Activated naive CD4-positive, alpha-beta T cell treated with anti-CD3 and anti-CD28 coated beads, Interleukin-2, amount 50 U/mL, for 72 hours (primary cell): ENCODE measurements at regions not wholly inside any gene's neighbourhood (a gene's known extent, or its start where the extent isn't known, plus 50 kb on each side); places are given as distances from the start of the nearest gene placed in this dataset.
A peak's percentile ranks its signal among the peaks of the same experiment; 100 is the strongest.
"Not testable (repeated sequence)": the region's sequence is repeated elsewhere in the genome, so short reads cannot be mapped to it uniquely, and the experiment has no call there.

Source experiments
- ATAC-seq, 2 donors: fragments of 150-1000 bp; cut with Tn5 transposase; 2 replicates each; pipeline ENCODE4 v1.10.0; 2021; ENCODE audit warnings: mild to moderate bottlenecking in 2 of 2, moderate library complexity in 2 of 2
- DNase-seq, 2 donors: peaks; one replicate each; pipeline ENCODE4 v3.0.0; 2021 to 2022; ENCODE audit warnings: low spot score in 2 of 2
- H3K27ac Mint-ChIP-seq, 2 donors: one replicate each; pipeline ENCODE4 v1.8.0; 2022; ENCODE audit warnings: mild to moderate bottlenecking in 2 of 2, mixed read lengths in 2 of 2
- H3K36me3 Mint-ChIP-seq, 2 donors: one replicate each; pipeline ENCODE4 v1.8.0; 2022; ENCODE audit warnings: mixed read lengths in 2 of 2
- H3K9me3 Mint-ChIP-seq, 2 donors: one replicate each; pipeline ENCODE4 v1.8.0; 2022; ENCODE audit warnings: mixed read lengths in 2 of 2

GRCh38 chr3:170711786-170712185 is 125.9 kb upstream of the SLC7A14 start:
- H3K36me3 Mint-ChIP-seq = no peaks in the 10 kb centered on the region
- peaks cover 0 to 11% of the 10 kb centered on the region in 2 donors for H3K9me3 Mint-ChIP-seq
- no peak overlapping the region for H3K27ac Mint-ChIP-seq
- no peak for ATAC-seq
- no peak for DNase-seq

GRCh38 chr3:170709046-170709445 is 123.2 kb upstream of the SLC7A14 start:
- peaks cover 0 to 4% of the 10 kb centered on the region in 2 donors for H3K9me3 Mint-ChIP-seq
- DNase-seq (no peak), ATAC-seq (no peak)
- no peak overlapping the region for H3K27ac Mint-ChIP-seq
- H3K36me3 Mint-ChIP-seq = no peaks in the 10 kb centered on the region

GRCh38 chr3:170707899-170708298 is 122.0 kb upstream of the SLC7A14 start:
- H3K9me3 Mint-ChIP-seq = peaks cover 0 to 4% of the 10 kb centered on the region in 2 donors
- ATAC-seq (no peak), DNase-seq (no peak)
- H3K27ac Mint-ChIP-seq = no peak overlapping the region
- H3K36me3 Mint-ChIP-seq = no peaks in the 10 kb centered on the region

GRCh38 chr3:170705131-170705530 is 119.3 kb upstream of the SLC7A14 start:
- DNase-seq (no peak), ATAC-seq (no peak)
- Mint-ChIP-seq H3K36me3 (no peaks in the 10 kb centered on the region), H3K9me3 (peaks cover 0 to 4% of the 10 kb centered on the region in 2 donors), H3K27ac (no peak overlapping the region)

- no peak overlapping the region for H3K27ac Mint-ChIP-seq
- H3K9me3 Mint-ChIP-seq = no peaks in the 10 kb centered on the region
- peak in 1 of 2 donors; percentile 34 for ATAC-seq
- no peak for DNase-seq
- no peaks in the 10 kb centered on the region for H3K36me3 Mint-ChIP-seq
Observed at GRCh38 chr3:170703121-170703588, 117.3 kb upstream of the SLC7A14 start.

GRCh38 chr3:170701696-170702678 is 116.1 kb upstream of the SLC7A14 start:
- Mint-ChIP-seq H3K36me3 (no peaks in the 10 kb centered on the region), H3K27ac (no peak overlapping the region), H3K9me3 (no peaks in the 10 kb centered on the region)
- ATAC-seq (no peak), DNase-seq (no peak)

GRCh38 chr3:170700054-170700404 is 114.2 kb upstream of the SLC7A14 start:
- no peak for ATAC-seq
- Mint-ChIP-seq H3K27ac (peak overlapping the region in 1 of 2 donors; percentile 5), H3K9me3 (no peaks in the 10 kb centered on the region), H3K36me3 (no peaks in the 10 kb centered on the region)
- DNase-seq = no peak

GRCh38 chr3:170699158-170700053 is 113.5 kb upstream of the SLC7A14 start:
- Mint-ChIP-seq H3K36me3 (no peaks in the 10 kb centered on the region), H3K9me3 (no peaks in the 10 kb centered on the region), H3K27ac (peak overlapping the region in 1 of 2 donors; percentile 5)
- no peak for DNase-seq
- ATAC-seq = no peak

GRCh38 chr3:170697908-170698307 is 112.0 kb upstream of the SLC7A14 start:
- Mint-ChIP-seq H3K36me3 (no peaks in the 10 kb centered on the region), H3K9me3 (no peaks in the 10 kb centered on the region), H3K27ac (no peak overlapping the region)
- ATAC-seq = no peak
- DNase-seq = no peak

GRCh38 chr3:170697131-170697530 is 111.3 kb upstream of the SLC7A14 start:
- ATAC-seq = peak; percentile 26 to 65
- H3K9me3 Mint-ChIP-seq = no peaks in the 10 kb centered on the region
- no peak overlapping the region for H3K27ac Mint-ChIP-seq
- DNase-seq = no peak
- no peaks in the 10 kb centered on the region for H3K36me3 Mint-ChIP-seq

- DNase-seq (no peak), ATAC-seq (no peak)
- H3K36me3 Mint-ChIP-seq = no peaks in the 10 kb centered on the region
- no peaks in the 10 kb centered on the region for H3K9me3 Mint-ChIP-seq
- no peak overlapping the region for H3K27ac Mint-ChIP-seq
Observed at GRCh38 chr3:170695486-170696064, 109.7 kb upstream of the SLC7A14 start.

- Mint-ChIP-seq H3K9me3 (no peaks in the 10 kb centered on the region), H3K36me3 (no peaks in the 10 kb centered on the region), H3K27ac (no peak overlapping the region)
- no peak for DNase-seq
- peak; percentile 59 to 93 for ATAC-seq
Observed at GRCh38 chr3:170692720-170693119, 106.8 kb upstream of the SLC7A14 start.

GRCh38 chr3:170690661-170690981 is 104.7 kb upstream of the SLC7A14 start:
- DNase-seq (no peak), ATAC-seq (no peak)
- H3K27ac Mint-ChIP-seq = no peak overlapping the region
- H3K9me3 Mint-ChIP-seq = no peaks in the 10 kb centered on the region
- no peaks in the 10 kb centered on the region for H3K36me3 Mint-ChIP-seq

- peak in 1 of 2 donors; percentile 55 for DNase-seq
- Mint-ChIP-seq H3K27ac (no peak overlapping the region), H3K36me3 (no peaks in the 10 kb centered on the region), H3K9me3 (no peaks in the 10 kb centered on the region)
- no peak for ATAC-seq
Observed at GRCh38 chr3:170689893-170690660, 104.2 kb upstream of the SLC7A14 start.

GRCh38 chr3:170689296-170689829 is 103.5 kb upstream of the SLC7A14 start:
- Mint-ChIP-seq H3K27ac (peak overlapping the region in 1 of 2 donors; percentile 25), H3K9me3 (no peaks in the 10 kb centered on the region), H3K36me3 (no peaks in the 10 kb centered on the region)
- no peak for DNase-seq
- ATAC-seq = no peak

GRCh38 chr3:170688222-170688621 is 102.3 kb upstream of the SLC7A14 start:
- not testable (repeated sequence) for DNase-seq, H3K27ac Mint-ChIP-seq, H3K9me3 Mint-ChIP-seq, ATAC-seq, H3K36me3 Mint-ChIP-seq
